ENCODE measurements at regions not wholly inside any gene's neighbourhood (a gene's known extent, or its start where the extent isn't known, plus 50 kb on each side); places are given as distances from the start of the nearest gene placed in this dataset.

- H3K4me3 ChIP-seq, result no peak overlapping the region
- no peaks in the 10 kb centered on the region for H3K9me3 ChIP-seq (ENCODE audit: low read depth)
- no peaks in the 10 kb centered on the region for H3K4me1 ChIP-seq
- H3F3A ChIP-seq (ENCODE audit: low read depth), result no peaks in the 10 kb centered on the region
- peaks cover 12% of the 10 kb centered on the region for H3K9me3 Mint-ChIP-seq
- no peaks in the 10 kb centered on the region for H3K79me2 ChIP-seq (ENCODE audit: low read depth)
- H3K27me3 ChIP-seq, result no peaks in the 10 kb centered on the region
- H3K27ac ChIP-seq, result no peak overlapping the region
- H3K36me3 ChIP-seq, result no peaks in the 10 kb centered on the region
- peaks cover 17% of the 10 kb centered on the region for H3K4me1 Mint-ChIP-seq
- no peak overlapping the region for H3K27ac Mint-ChIP-seq
- no peak overlapping the region for H2AFZ ChIP-seq (replicated peaks)
- H3K36me3 Mint-ChIP-seq, result no peaks in the 10 kb centered on the region
- H3K27me3 Mint-ChIP-seq (ENCODE audit: insufficient read depth, low read depth), result peaks cover 15% of the 10 kb centered on the region
- H3K4me3 Mint-ChIP-seq, result no peak overlapping the region
- H3K4me2 ChIP-seq, result no peak overlapping the region
- TF ChIP-seq CTCF (IDR thresholded peaks at IDR 0.05) (no peak), EZH2 (IDR thresholded peaks at IDR 0.05) (no peak)
- H4K20me1 ChIP-seq (ENCODE audit: low read depth), result no peaks in the 10 kb centered on the region
- DNase-seq (ENCODE audit: low spot score), result no peak
- no peak overlapping the region for H3K9ac ChIP-seq
Observed at GRCh38 chr20:24771542-24772061, 177.5 kb upstream of the CST7 start.

GRCh38 chr20:24772667-24773066 lies 176.4 kb upstream of the CST7 start:
- DNase-seq (ENCODE audit: low spot score), result no peak
- H3K4me1 ChIP-seq, result no peaks in the 10 kb centered on the region

GRCh38 chr20:24773168-24773567 lies 175.9 kb upstream of the CST7 start:
- no peaks in the 10 kb centered on the region for H3F3A ChIP-seq (ENCODE audit: low read depth)
- H3K36me3 ChIP-seq, result no peaks in the 10 kb centered on the region
- Mint-ChIP-seq H3K27me3 (ENCODE audit: insufficient read depth, low read depth) (peaks cover 14% of the 10 kb centered on the region), H3K36me3 (no peaks in the 10 kb centered on the region), H3K27ac (no peak overlapping the region), H3K9me3 (peaks cover 15% of the 10 kb centered on the region), H3K4me1 (peaks cover 15% of the 10 kb centered on the region), H3K4me3 (no peak overlapping the region)
- H3K9me3 ChIP-seq (ENCODE audit: low read depth), result no peaks in the 10 kb centered on the region
- no peaks in the 10 kb centered on the region for H3K27me3 ChIP-seq
- H3K4me3 ChIP-seq, result no peak overlapping the region
- no peaks in the 10 kb centered on the region for H3K4me1 ChIP-seq
- H3K4me2 ChIP-seq, result no peak overlapping the region
- H3K79me2 ChIP-seq (ENCODE audit: low read depth), result no peaks in the 10 kb centered on the region
- H2AFZ ChIP-seq (replicated peaks), result no peak overlapping the region
- no peaks in the 10 kb centered on the region for H4K20me1 ChIP-seq (ENCODE audit: low read depth)
- TF ChIP-seq CTCF (IDR thresholded peaks at IDR 0.05), result no peak
- TF ChIP-seq EZH2phosphoT487 (IDR thresholded peaks at IDR 0.05), result no peak
- no peak for TF ChIP-seq EZH2 (IDR thresholded peaks at IDR 0.05)
- no peak for DNase-seq (ENCODE audit: low spot score)
- no peak overlapping the region for H3K27ac ChIP-seq
- no peak overlapping the region for H3K9ac ChIP-seq

More at GRCh38 chr20:24772667-24773066, 176.4 kb upstream of the CST7 start:
- no peak overlapping the region for H3K4me2 ChIP-seq
- TF ChIP-seq EZH2 (IDR thresholded peaks at IDR 0.05) (no peak), EZH2phosphoT487 (IDR thresholded peaks at IDR 0.05) (no peak)
- H3F3A ChIP-seq (ENCODE audit: low read depth), result no peaks in the 10 kb centered on the region
- H2AFZ ChIP-seq (replicated peaks), result no peak overlapping the region
- peaks cover 17% of the 10 kb centered on the region for H3K4me1 Mint-ChIP-seq
- H3K4me3 Mint-ChIP-seq, result no peak overlapping the region
- H3K9ac ChIP-seq, result no peak overlapping the region
- peaks cover 13% of the 10 kb centered on the region for H3K9me3 Mint-ChIP-seq
- no peaks in the 10 kb centered on the region for H3K36me3 ChIP-seq
- H3K27ac Mint-ChIP-seq, result no peak overlapping the region
- H3K36me3 Mint-ChIP-seq, result no peaks in the 10 kb centered on the region
- no peaks in the 10 kb centered on the region for H3K79me2 ChIP-seq (ENCODE audit: low read depth)
- no peak overlapping the region for H3K27ac ChIP-seq
- H4K20me1 ChIP-seq (ENCODE audit: low read depth), result no peaks in the 10 kb centered on the region
- H3K4me3 ChIP-seq, result no peak overlapping the region
- H3K27me3 ChIP-seq, result no peaks in the 10 kb centered on the region
- no peaks in the 10 kb centered on the region for H3K9me3 ChIP-seq (ENCODE audit: low read depth)
- H3K27me3 Mint-ChIP-seq (ENCODE audit: insufficient read depth, low read depth), result peaks cover 14% of the 10 kb centered on the region

GRCh38 chr20:24773751-24774201 lies 175.3 kb upstream of the CST7 start:
- DNase-seq (ENCODE audit: low spot score), result no peak
- Histone ChIP-seq H3K4me1 (no peaks in the 10 kb centered on the region), H2AFZ (replicated peaks) (no peak overlapping the region), H4K20me1 (ENCODE audit: low read depth) (no peaks in the 10 kb centered on the region), H3K79me2 (ENCODE audit: low read depth) (no peaks in the 10 kb centered on the region), H3K27me3 (no peaks in the 10 kb centered on the region), H3K36me3 (no peaks in the 10 kb centered on the region), H3K4me3 (no peak overlapping the region), H3K9ac (no peak overlapping the region), H3K27ac (no peak overlapping the region), H3F3A (ENCODE audit: low read depth) (no peaks in the 10 kb centered on the region), H3K9me3 (ENCODE audit: low read depth) (no peaks in the 10 kb centered on the region), H3K4me2 (no peak overlapping the region)
- Mint-ChIP-seq H3K9me3 (peaks cover 15% of the 10 kb centered on the region), H3K4me1 (peaks cover 10% of the 10 kb centered on the region), H3K4me3 (no peak overlapping the region), H3K27ac (no peak overlapping the region), H3K27me3 (ENCODE audit: insufficient read depth, low read depth) (peaks cover 14% of the 10 kb centered on the region), H3K36me3 (no peaks in the 10 kb centered on the region)
- no peak for TF ChIP-seq EZH2 (IDR thresholded peaks at IDR 0.05)
- TF ChIP-seq CTCF (IDR thresholded peaks at IDR 0.05), result no peak
- no peak for TF ChIP-seq EZH2phosphoT487 (IDR thresholded peaks at IDR 0.05)

Data from neural progenitor cell (in vitro differentiated cells).